Colonic mucosa (tissue), 4 donors: ENCODE measurements at regions not wholly inside any gene's neighbourhood (a gene's known extent, or its start where the extent isn't known, plus 50 kb on each side); places are given as distances from the start of the nearest gene placed in this dataset.

Experiments
- DNase-seq: peaks from one replicate; pipeline ENCODE4 v3.0.0-alpha.2; 2020
- H3K27ac ChIP-seq: fragments of 200-600 bp; one replicate; pipeline ENCODE4 v1.8.0; 2021
- H3K27me3 ChIP-seq: fragments of 200-600 bp; one replicate; pipeline ENCODE4 v1.8.0; 2021
- H3K36me3 ChIP-seq: fragments of 200-600 bp; one replicate; pipeline ENCODE4 v1.8.0; 2021
- H3K4me1 ChIP-seq: fragments of 200-600 bp; one replicate; pipeline ENCODE4 v1.8.0; 2021; ENCODE audit warnings: mild to moderate bottlenecking
- H3K4me3 ChIP-seq: fragments of 200-600 bp; one replicate; pipeline ENCODE4 v1.8.0; 2021
- H3K9ac ChIP-seq, 2 donors: one replicate each; pipeline ENCODE4 v1.7.0; 2013; ENCODE audit warnings: control low read depth in 2 of 2, low read depth in 2 of 2, low read length in 2 of 2
- H3K9me3 ChIP-seq: fragments of 200-600 bp; one replicate; pipeline ENCODE4 v1.8.0; 2021
- intact Hi-C: fragments of 100-400 bp; cut with DNase I; formaldehyde crosslinking; loops from one replicate; pipeline ENCODE4 v1.14.1; 2022
- TF ChIP-seq, protein P1 (sequence below): fragments of 200-600 bp; IDR thresholded peaks from one replicate; pipeline ENCODE4 v1.8.0; 2022; ENCODE audit warnings: antibody characterized with exemption, mild to moderate bottlenecking
- donor health status: healthy.
- donor health status: DM: no; HTN: no; CAD: no.
- donor health status: DM: no; HTN: no; CAD: no.

DNA sequence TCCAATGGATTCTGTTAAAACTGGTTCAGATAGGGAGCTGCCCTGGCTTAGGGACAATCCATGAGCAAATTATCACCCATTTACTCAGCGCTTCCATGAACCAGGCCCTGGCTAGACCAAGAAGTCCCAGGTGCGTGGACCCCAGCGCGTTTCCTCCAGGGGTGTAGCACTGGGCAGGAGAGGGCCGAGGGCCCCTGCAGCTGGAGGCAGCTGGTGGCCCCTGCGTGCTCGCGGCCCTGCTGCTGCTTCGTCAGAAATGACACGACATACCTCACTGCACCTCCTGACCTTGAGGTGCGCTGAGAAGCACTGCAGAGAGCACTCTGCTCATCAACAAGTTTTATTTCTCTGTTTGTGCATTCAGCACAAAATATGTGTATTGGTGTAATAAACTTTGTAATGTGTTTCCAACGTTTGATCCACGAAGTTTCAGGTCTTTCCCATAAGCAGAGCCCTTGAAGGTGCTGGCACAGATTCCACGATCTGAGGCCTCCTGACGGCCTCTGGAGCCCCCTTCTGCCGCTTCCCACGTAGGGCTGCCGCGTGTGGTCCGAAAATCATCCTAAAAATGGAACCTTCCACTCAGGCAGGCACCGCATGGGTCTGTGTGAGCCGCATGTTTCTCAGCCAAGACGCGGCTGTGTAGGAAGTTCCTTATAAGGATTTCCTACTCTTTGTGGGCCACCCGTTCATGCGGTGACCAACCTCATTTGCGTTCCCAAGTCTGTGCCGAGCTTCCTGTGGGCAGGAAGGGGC lies 50.8 kb upstream of the ZCCHC14 start:
- Histone ChIP-seq H3K9me3 (no peaks in the 10 kb centered on the region), H3K9ac (no peak overlapping the region), H3K4me3 (no peak overlapping the region), H3K4me1 (no peaks in the 10 kb centered on the region), H3K27me3 (no peaks in the 10 kb centered on the region), H3K36me3 (no peaks in the 10 kb centered on the region), H3K27ac (no peak overlapping the region)
- no peak for DNase-seq
- intact Hi-C loops, result no loop called here
- TF ChIP-seq, protein P1, sequence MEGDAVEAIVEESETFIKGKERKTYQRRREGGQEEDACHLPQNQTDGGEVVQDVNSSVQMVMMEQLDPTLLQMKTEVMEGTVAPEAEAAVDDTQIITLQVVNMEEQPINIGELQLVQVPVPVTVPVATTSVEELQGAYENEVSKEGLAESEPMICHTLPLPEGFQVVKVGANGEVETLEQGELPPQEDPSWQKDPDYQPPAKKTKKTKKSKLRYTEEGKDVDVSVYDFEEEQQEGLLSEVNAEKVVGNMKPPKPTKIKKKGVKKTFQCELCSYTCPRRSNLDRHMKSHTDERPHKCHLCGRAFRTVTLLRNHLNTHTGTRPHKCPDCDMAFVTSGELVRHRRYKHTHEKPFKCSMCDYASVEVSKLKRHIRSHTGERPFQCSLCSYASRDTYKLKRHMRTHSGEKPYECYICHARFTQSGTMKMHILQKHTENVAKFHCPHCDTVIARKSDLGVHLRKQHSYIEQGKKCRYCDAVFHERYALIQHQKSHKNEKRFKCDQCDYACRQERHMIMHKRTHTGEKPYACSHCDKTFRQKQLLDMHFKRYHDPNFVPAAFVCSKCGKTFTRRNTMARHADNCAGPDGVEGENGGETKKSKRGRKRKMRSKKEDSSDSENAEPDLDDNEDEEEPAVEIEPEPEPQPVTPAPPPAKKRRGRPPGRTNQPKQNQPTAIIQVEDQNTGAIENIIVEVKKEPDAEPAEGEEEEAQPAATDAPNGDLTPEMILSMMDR, result no peak

DNA sequence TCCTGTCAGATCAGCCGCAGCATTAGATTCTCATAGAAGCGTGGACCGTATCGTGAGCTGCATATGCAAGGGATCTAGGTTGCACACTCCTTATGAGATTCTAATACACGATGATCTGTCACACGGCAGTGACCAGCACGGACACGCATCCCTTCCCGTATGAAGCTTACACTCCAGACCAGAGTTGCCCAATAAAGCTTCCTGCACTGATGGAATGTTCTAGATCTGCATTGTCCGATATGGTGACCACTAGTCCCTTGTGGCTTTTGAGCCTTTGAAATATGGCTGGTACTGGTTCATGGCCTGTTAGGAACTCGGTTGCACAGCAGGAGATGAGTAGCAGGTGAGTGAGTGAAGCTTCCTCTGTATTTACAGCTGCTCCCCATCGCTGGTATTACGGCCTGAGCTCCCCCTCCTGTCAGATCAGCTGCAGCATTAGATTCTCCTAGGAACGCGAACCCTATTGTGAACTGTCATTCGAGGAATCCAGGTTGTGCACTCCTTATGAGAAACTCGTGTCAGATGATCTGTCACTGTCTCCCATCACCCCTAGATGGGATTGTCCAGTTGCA lies 49.8 kb upstream of the ZCCHC14 start:
- Histone ChIP-seq H3K36me3 (no peaks in the 10 kb centered on the region), H3K27ac (no peak overlapping the region), H3K9me3 (no peaks in the 10 kb centered on the region), H3K9ac (no peak overlapping the region), H3K4me1 (no peaks in the 10 kb centered on the region), H3K27me3 (no peaks in the 10 kb centered on the region), H3K4me3 (no peak overlapping the region)
- TF ChIP-seq, protein P1, result no peak
- DNase-seq, result no peak
- intact Hi-C loops, result no loop called here
